T1000 (cell line): ENCODE measurements at regions not wholly inside any gene's neighbourhood (a gene's known extent, or its start where the extent isn't known, plus 50 kb on each side); places are given as distances from the start of the nearest gene placed in this dataset.

Source experiments
- DNase-seq: peaks from one replicate; lab custom pipeline; 2025; ENCODE audit warnings: mixed read lengths; lab: John Stamatoyannopoulos, UW

DNA sequence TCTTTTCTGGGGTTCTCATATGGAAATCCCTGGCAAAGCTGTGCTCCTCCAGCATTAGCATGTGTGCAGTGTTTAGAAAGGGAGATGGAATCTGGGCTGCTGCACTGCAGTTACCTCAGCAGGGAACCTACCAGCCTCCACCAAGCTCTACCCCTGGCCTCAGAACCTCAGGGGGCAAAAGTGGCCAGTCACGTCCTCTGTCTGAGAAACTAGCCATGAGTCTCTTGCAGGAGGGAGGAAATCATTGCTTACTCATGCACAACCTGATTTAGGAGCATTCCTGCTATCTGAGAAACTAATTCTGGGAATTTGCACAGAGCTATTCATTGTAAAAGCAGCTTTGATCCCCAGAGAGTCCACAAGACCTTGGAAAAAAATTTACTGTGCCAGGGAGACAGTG lies 80.6 kb upstream of the IPO9 start:
- peak; percentile 76 for DNase-seq

DNA sequence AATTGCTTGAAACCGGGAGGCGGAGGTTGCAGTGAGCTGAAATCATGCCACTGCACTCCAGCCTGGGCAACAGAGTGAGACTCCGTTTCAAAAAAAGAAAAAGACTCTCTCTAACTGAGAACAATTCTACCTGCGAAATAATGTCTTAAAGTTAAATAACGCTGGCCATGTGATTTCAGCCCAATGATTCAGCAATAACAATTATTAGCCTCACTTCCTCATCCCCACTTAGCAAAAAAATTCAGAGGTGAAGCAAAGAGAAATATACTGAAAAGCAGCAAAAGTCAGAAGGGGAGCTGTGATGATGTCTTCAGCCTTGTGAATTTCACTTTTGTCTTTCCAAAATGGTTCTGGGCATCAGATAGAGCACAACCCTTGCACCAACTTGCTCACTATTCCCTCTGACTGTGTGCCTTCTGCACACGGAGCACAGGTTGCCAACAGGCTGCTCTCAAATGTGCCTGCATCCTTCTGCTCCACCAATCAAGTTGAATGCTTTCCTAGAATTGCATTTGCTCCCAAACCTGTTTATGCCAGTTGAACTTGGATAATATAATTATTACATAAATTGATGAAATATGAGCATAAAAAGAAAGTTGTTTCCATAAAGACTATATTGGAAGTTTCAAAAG lies 79.8 kb upstream of the IPO9 start:
- DNase-seq: no peak

DNA sequence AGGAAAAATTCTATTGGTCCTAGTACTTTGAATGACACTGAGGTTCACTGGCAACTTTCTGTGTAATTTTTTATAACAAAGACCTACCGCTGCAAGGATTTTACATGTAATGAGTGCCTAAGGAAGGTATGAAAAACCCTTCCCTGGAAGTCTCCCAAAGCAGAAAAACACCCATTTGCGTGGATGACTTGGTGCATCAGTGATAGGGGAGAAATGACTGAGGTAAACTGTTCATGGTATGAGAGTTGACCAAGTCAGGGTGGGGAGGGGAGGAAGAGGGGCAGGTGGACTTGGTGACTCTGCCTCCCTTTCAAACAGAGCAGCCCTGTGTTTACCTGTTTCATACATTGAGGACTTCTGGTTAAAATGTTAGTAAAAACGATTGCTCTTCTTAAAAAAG lies 78.8 kb upstream of the IPO9 start:
- DNase-seq: no peak

DNA sequence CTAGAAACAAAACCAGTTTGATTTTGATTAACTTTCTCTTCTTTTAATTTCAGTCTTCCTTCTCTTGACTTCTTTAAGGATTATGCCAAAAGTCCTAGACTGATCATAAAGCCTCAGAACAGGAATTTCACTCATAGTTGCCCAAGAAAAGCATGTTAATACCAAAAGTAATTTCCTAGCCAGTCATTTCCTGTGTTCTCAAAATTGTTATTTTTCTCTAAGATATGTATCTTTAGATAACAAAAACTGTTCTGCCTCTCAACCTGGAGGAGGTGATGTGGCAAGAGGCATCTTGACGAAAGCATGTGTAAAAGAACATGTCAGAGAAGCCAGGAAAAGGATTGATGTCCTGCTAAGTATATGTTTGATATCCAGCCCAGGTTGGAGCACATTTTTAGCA lies 78.0 kb upstream of the IPO9 start:
- DNase-seq: no peak

DNA sequence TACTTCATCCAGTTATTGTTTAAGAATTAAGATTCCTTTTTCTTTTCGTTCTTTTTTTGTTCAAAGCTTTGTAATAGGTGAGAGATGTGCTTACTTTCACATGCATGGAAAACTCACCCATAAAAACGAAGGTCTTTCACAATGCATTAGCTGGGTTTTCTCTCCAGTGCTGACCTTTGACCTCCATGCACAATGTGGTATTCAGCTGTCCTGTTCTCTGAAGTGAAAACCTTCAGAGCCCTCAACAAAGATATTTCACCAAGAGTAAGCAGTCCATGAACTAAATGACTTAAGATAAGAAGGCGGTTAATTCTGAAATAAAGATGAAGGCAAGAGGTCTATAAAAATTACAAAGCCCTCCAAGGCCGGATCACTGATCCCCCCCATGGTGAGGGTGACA lies 77.1 kb upstream of the IPO9 start:
- no peak for DNase-seq

DNA sequence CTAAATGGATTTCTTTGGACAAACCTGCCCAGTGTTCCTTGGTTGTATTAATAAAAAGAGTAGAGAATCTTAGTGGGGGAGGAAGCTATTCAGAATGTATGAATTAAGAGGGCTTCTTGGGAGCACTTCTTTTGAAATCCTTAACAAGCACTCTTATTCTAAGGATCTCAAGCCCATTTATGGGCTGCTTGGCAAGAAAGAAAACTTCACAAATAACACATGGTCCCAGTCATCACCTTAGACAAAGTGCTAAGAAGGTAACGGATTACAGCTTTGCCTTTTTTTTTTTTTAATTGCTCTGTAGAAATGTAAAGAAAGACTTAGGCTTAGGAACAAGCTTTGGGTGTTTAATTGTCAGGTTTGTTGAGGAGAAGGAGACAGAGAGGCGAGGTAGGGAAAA lies 76.6 kb upstream of the IPO9 start:
- DNase-seq: no peak

DNA sequence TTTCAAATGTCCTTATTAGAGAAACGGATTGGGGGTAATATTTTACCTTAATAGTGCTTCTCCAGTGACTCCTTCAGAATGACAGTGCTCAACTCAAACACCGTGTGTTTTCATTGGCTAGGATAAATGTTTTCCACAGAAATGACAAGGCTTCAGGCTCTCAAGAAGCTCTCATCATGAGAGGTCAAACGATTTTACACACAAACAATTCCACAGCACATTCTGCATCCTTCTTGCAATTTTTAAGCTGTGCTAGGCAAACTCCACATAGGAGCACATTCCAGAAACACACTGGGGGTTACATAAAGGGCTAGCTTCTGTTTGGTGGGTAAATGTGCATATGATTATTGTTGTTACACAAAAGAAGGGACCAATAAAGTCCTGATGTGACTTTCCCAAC lies 75.5 kb upstream of the IPO9 start:
- DNase-seq: no peak

DNA sequence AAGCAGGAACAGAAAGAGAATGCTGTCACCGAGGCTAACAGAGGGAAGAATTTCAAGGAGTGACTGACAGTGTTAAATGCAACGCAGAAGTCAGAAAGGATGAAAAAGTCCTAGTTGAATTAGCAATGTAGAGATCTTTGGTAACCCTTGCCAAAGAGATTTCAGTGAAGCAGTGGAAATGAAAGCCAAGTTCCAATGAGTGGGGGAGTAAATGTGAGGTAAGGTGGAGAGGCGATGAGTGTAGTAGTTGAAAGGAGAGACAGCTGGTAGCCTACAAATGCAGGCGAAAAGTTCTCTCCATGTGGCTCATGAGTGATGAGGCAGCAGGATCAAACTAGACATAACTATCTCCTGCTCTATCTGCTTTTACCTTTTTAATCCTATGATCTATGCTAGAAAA lies 74.6 kb upstream of the IPO9 start:
- no peak for DNase-seq

DNA sequence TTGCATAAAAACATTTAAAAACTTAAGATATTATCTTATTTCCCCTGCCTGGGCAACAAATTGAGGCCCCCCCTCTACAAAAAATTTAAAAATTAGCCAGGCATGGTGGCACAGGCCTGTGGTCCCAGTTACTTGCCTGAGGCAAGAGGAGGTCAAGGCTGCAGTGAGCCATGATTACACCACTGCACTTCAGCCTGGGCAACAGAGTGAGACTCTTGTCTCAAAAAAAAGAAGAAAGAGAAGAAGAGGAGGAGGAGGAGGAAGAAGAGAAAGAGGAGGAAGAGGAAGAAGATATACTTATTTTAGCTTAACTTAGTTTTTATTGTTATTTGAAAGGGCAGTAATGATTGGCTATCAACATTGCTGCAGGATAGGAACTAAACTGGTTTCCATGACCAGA lies 73.8 kb upstream of the IPO9 start:
- no peak for DNase-seq

DNA sequence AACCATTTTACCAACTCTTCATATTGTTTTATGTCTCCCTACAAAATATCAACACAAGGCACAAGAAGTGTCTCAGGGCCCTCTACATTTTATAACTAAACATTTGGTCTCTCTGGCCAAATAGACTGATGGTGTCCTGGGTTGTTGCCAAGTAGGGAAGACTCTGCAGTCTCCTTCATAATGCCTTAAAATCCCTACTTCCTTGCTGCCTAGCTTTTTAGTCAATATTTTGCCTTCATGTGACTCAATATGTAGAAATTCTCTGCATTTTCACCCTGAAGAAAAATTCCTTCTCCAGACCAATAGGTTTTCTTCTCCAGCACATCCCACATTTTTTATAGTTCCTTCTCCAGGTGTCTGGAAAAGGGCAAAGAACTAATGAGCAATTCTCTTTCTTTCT lies 72.6 kb upstream of the IPO9 start:
- DNase-seq: no peak

DNA sequence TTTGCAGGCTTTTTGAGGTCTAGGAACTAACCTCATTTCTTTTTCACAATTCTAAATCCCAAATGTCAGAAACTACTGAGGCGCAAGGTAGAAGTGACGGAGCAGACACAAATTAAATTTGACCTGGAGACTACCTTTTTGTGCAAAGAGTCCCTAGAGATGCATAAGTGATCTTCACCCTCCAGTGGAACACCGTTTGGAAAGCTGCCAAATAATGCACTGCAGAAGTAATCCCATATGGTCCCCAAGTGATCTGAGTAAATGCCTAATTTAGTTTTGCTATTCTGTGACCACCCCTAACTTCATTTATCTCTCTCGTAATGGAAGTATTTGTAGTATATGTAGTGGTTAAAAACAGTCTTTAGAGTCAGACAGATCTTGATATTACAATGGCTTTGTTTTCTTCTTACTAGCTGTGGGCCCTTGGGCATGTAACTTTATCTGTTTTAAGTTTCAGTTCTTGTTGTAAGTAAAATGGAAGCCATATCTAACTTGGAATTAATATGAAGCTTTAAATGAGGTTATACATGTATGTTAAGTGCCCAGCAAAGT lies 70.4 kb upstream of the IPO9 start:
- DNase-seq: no peak

DNA sequence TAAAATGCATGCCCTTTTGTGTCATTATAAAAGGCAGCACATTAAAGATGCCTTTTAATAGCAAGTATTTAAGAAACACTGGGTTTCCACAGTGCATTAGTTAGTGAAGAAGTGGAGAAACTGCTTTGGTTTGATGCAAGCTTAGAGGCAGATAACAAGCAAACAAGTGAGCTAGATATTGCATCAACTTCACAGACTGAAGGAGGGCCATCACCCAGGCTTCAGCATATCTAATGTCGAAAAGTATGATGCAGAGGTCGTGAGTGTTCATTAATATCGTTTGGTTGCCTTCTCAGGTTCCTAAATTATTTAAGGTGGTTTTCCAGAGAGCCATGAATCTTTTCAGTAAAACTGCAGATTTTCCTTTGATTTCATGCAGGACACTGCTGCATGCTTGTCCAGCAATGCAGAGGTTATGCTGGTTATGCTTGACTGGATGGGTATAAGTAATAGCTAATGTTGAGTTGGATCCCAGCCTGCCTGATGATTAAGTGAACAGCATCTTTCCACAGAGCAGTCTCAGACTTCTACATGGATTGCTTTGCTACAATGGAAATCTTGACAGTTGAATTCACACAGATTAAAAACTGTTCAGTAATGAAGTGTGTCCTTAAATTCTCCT lies 69.7 kb upstream of the IPO9 start:
- no peak for DNase-seq

DNA sequence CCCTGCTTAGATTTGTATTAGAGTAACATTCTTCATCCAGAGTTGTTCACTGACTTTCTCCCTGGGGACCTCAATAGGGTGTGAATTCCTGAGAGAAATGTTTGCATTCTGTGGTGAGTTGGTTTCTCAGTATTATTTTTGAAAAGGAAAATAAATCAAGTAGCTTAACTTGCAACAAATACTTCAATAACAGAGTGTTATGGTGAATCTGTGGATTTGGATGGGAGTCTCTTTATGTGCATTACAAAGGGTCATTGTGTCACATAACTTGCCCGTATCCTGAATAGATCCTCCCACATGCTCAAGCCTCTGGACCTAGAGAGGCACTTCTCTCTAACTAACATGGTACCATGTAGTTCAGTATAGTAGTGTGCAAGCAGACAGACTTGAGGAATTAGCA lies 68.4 kb upstream of the IPO9 start:
- no peak for DNase-seq

DNA sequence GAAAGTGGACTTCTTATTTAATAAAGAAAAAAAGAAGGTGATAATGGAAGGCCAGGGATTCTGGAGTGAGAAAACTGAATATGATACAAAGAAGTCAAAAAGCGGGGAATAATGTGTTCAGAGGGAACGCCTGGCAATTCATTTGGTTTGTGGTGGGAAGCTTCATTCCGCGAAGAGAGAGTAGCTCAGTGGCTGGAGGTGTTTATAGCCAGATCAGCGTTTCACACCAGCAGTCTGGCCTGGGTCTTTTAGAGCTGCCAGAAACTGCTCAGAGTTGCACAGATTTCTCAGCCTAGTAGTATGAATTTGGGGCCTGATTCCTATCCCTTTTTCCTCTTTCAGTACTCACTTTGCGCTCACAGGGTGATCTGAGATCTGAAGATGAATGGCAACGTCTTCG lies 67.8 kb upstream of the IPO9 start:
- DNase-seq: no peak

DNA sequence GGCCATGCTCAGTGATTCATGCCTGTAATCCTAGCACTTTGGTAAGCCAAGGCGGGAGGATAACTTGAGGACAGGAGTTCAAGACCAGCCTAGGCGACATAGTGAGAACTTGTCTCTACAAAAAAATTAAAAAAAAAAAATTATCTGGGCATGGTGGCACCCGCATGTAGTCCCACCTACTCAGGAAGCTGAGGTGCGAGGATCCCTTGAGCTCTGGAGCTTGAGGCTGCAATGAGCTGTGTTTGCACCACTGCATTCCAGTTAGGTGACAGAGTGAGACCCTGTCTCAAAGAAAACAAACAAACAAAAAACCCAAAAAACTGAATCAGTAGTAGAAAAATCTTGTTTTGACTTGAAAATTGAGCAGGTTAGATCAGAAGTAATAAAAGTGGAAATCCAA lies 67.1 kb upstream of the IPO9 start:
- no peak for DNase-seq

DNA sequence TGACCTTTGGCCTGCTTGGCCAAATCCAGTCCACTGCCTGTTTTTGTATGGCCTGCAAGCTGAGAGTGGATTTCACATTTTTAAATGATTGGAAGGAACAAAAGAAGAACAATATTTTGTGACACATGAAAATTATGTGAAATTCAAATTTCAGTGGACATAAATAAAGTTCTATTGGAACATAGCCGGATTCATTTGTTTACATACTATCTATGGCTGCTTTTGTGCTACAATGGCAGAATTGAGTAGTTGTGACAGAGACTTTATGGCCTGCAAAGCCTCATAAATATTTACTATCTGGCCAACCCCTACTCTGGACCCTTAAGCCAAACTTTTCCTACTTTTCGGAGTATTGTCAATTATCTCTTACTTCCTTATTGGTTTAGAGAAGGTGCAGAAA lies 66.6 kb upstream of the IPO9 start:
- DNase-seq: no peak

DNA sequence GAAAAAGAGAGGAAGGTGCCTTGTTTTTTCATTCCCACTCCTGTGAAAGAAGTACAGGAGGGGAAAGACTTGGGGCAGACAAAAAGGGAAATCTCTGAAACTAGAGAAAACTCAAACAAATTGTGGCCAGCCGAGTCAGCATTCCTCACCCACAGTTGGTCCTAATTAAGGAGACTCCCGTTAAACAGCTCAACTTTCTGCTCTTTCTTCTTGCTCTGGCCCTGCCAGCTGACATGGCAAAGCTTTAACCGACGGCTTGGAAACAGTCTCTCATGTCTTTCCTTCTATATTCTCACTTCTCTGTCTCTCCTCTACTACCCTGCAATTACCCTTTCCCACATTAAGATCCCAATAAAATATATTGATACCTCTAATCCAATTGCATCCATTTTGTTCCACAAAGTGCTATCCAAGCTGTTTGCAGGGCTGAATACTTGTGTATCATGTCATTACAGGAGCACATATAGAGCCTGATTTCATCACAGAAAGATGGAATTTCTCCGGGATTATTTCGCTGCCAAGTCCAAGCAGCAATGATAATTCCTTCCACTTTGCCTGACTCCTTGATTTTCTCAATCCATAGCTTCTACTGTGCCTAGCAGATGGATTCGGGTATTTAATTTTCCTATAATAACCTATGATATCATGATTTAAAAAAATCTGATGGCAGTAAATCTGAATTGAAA lies 65.4 kb upstream of the IPO9 start:
- no peak for DNase-seq

DNA sequence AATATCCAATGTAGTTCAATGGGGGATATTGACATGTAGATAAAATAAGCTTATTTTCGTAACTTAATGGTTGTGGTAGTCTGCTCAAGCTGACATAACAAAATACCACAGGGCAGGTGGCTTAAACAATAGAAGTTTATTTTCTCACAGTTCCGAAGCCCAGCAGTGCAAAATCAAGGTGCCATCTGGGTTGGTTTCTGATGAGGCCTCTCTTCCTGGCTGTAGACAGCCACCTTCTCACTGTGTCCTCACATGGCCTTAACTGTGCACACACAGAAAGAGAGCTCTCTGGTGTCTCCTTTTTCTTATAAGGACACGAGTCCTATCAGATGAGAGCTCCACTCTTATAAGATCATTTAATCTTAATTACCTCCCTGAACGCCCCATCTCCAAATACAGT lies 64.8 kb upstream of the IPO9 start:
- no peak for DNase-seq

DNA sequence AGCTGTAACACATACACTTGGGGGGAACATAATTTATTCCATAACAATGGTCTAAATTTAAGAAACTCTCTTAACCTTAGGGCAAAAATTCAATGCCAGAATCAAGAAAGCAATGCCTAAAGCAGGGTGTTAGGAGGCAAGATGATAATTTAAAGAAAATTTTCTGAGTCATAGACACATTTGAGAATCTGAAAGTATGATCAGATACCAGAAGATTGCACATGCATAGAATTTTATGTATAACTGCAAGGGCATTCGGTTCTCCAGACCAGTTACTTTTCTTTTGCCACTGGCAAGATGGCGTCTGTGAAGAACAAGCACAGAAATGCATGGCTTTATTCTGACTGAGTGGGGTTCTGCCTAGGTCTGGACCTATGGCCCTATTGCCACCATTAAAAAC lies 64.4 kb upstream of the IPO9 start:
- DNase-seq: no peak

DNA sequence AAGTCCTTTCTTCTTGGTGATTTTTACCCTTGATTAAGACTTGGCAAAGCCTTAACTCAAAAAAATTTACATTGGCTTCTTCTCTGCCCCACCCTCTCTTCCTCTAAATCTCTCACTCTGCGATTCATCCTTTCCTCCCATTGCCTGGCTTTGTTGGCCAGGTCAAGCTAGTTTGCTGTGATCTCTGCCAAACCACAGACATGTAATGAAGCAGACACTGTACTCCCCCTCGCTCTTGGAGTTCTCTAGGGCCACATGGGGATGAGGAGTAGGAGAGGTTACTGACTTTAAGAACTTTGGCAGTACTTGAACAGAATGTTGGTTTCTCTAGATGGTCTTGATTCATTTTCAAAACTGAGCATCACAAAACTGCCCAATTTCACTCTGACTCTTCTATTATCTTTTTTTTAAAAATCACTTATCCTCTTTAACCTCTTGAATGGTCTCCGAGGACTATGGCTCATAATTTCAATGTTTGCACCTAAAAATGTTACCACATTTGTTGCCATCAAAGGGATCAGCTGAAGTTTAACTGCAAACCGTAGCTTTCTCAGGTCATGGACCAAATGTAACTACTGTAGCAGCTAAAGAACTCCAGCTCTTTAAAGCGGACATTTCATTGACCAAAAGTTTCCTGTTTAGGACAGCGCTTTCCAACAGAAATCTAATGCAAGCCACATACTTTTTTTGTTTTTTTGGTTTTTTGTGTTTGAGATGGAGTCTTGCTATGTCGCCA lies 62.7 kb upstream of the IPO9 start:
- DNase-seq: no peak

DNA sequence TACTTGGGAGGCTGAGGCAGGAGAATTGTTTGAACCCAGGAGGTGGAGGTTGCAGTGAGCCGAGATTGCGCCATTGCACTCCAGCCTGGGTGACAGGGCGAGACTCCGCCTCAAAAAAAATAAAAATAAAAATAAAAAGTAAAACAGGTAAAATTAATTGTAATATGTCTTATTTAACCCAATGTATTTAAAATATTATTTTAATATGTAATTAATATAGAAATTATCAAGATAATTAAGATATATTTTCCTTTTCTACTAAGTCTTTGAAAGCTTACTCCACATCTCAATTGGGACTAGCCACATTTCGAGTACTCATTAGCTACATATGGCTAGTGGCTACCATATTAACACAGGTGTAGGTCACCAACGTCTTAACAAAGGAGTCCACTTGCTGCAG lies 61.6 kb upstream of the IPO9 start:
- no peak for DNase-seq

DNA sequence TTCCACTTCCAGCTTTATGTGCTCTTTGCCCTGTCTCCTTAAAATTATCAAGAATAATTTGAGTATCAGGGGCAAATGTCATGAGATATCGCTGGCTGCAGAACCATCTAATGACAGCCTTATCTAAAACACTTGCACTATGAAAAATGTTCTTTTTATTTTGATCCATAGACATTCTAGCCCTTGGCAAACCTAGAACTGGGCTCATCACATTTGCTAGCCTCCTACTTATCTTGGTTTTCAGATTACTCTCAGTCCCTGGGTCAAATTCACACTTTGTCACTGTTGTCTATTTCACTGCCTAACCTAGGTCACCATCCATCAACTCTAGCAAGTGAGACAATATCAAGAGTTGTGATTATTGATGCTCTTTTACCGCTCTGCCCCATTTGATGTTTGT lies 59.9 kb upstream of the IPO9 start:
- no peak for DNase-seq

DNA sequence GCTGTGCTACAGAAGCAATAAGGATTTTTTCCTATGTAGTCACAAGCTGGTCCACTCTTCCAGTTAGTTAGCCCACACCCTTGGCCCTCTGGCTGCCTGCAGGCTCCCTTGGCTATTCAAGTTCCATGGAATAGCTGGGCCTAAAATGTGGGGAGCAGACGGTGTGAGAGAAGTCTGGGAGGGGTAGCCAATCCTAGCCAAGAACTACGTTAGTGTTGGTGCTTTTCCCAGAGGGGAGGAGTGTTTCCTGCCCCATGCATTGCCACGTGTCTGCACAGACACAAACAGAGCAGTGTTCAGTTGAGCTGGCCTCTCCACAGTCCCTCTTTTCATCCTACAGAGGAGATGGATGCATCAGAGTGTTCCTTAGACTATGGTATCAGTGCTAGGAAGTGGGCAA lies 59.0 kb upstream of the IPO9 start:
- DNase-seq: no peak
